ENCODE measurements at regions not wholly inside any gene's neighbourhood (a gene's known extent, or its start where the extent isn't known, plus 50 kb on each side); places are given as distances from the start of the nearest gene placed in this dataset.
"Not testable (repeated sequence)": the region's sequence is repeated elsewhere in the genome, so short reads cannot be mapped to it uniquely, and the experiment has no call there.

DNA sequence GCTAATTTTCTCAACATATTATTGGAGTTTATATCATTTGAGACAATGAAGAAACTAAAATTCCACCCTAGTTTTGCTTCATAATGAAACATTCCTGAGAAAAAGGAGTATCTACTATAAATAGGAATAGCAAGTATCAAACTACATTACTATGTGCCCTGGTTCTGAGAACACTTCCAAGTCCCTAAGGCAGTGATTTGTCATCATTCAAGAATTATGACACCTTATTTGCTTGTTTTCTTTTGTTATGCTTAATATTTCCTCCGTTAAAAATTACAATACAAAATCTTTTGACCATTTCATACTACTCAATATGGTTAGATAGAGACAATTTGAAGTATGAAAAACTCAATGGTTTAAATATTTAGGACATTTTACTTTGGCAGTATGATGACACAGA is 707.8 kb upstream of the GOLIM4 start:
- no peak for DNase-seq
- intact Hi-C loops (cut with DNase I): no loop called here

DNA sequence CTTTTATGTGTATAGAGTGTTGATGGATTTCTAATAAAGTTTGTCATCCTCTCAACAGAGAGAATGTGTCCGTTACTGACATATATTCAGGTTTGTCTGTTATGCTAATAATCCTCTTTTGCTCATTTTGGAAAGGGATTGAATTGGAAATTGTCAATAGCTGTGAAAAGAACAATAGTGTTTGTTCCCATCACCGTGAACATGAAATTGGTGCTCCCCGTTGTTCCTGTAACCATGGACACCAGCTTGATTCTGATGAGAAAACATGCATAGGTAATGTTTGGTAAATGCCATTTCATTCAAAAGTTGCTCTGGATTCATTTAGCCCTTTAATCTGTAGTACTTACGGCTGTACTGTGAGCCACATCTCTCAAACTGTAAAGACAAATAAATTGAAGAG is 707.0 kb upstream of the GOLIM4 start:
- DNase-seq: no peak
- intact Hi-C loops (cut with DNase I): no loop called here

- DNase-seq: no peak
- intact Hi-C loops (cut with DNase I): no loop called here
Observed at GRCh38 chr3:168801794-168802193, 706.1 kb upstream of the GOLIM4 start.

GRCh38 chr3:168796339-168796738 is 700.6 kb upstream of the GOLIM4 start:
- intact Hi-C loops (cut with DNase I): no loop called here
- no peak for DNase-seq

GRCh38 chr3:168794427-168794826 is 698.7 kb upstream of the GOLIM4 start:
- intact Hi-C loops (cut with DNase I): no loop called here
- no peak for DNase-seq

DNA sequence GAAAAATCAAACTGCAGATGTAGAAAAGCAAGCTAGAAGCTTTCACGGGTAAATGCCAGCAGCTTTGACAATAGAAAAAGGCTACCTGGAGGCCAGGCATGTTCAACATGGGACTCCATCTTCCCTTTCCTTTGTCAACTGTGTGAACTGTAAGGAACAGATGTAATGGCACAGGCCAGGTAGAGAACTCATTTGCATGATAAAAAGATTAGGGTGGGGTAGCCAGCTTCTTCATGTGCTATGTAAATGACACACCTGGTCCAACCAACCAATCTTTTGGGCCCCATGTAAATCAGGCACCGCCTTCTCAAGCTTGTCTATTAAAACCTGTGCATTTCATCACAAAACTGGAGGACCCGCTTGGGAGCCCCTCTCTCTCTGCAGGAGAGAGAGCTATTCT is 686.5 kb upstream of the GOLIM4 start:
- no peak for DNase-seq
- intact Hi-C loops (cut with DNase I): no loop called here

DNA sequence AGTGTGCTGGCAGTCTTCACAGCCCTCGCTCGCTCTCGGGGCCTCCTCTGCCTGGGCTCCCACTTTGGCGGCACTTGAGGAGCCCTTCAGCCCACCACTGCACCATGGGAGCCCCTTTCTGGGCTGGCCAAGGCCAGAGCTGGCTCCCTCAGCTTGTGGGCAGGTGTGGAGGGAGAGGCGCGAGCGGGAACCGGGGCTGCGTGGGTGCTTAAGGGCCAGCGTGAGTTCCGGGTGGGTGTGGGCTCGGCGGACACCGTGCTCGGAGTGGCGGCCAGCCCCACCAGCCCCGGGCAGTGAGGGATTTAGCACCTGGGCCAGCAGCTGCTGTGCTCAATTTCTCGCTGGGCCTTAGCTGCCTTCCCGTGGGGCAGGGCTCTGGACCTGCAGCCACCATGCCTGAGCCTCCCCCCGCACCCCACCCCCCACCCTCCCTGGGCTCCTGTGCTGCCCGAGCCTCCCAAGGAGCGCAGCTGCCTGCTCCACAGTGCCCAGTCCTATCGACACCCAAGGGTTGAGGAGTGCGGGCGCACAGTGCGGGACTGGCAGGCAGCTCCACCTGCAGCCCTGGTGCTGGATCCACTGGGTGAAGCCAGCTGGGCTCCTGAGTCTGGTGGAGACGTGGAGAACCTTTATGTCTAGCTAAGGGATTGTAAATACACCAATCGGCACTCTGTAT is 684.4 kb upstream of the GOLIM4 start:
- peak in 3 of 10 donors; percentile 69 to 85 (median 71) for DNase-seq
- intact Hi-C loops (cut with DNase I): not testable (repeated sequence)

DNA sequence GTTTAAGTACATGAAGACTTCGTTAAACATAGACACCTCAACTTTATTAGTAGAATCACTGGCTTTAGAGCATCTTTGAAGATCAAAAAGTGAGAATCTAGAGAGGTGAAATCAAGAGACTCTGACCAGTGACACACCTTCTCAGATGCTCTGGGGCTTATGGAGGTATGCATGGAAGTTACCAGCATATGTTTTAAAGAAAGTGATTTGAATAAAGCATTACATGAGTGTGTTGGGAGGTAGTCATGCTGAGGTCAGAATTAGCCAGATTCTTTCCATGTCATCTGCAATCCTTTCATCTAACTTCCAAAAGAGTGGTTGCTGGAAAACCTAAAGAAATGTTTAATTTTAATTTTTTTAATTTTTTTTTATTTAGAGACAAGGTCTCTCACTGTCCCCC is 658.0 kb upstream of the GOLIM4 start:
- intact Hi-C loops (cut with DNase I): no loop called here
- DNase-seq: no peak

GRCh38 chr3:168752339-168752738 is 656.6 kb upstream of the GOLIM4 start:
- intact Hi-C loops (cut with DNase I): no loop called here
- no peak for DNase-seq

GRCh38 chr3:168747697-168748096 is 652.0 kb upstream of the GOLIM4 start:
- intact Hi-C loops (cut with DNase I): no loop called here
- no peak for DNase-seq

DNA sequence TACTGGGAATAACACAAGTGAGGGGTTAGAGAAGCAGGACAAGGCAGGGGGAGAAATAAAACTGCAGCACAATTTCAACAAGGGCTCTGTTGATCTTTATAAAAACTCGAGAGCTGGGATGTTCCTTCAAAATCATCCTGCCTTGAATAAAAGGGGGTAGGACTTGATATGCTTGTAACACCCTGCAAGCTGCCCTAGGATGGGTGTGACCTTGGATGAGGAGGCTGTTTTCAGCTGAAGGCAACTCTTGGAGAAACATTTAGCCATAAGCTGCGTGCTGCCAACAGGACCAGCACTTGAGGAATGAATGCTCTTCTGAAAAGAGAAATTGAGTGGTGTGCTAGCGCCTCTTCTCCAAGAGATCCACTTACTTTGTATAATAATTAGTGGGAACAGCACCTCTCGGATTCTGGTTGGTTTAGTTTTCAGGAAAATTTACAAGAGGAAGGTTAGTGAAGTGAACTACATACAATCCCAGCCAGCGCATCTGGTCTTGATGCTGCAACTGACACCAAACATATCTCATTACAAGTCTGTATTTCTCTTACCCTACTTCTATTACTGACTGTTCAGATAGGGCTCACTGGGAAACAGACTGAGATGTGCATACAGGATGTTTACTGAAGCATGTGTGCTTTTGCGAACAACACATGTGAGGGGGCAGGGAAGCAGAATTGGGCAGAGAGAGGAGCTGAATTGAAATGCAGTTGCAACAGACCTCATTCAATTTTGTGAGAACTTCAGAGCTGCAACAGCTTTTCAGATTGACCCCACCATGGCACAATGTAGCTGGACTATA is 643.0 kb upstream of the GOLIM4 start:
- intact Hi-C loops (cut with DNase I): no loop called here
- no peak for DNase-seq

DNA sequence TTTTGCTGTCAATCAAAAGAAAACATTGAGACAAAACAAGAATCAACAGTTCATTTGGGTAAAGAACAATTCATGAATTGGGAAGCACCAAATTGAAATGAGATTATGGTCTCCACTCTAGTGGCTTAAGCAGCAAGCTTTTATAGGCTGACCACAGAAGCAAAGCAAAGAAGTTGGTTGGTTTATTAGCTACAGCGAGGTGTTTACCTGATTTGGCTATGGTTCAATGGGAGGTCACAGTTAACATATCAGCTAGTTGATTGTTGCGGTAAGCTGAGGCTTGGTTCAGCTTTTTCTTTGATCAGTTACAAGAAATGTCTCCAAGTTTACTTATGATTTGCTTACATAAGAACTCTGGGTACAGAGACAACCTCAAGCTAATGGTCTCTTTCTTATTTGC is 640.5 kb upstream of the GOLIM4 start:
- no peak for DNase-seq
- intact Hi-C loops (cut with DNase I): no loop called here

GRCh38 chr3:168730073-168730472 is 634.3 kb upstream of the GOLIM4 start:
- intact Hi-C loops (cut with DNase I): no loop called here
- no peak for DNase-seq

GRCh38 chr3:168722091-168722490 is 626.4 kb upstream of the GOLIM4 start:
- no peak for DNase-seq
- intact Hi-C loops (cut with DNase I): no loop called here

GRCh38 chr3:168714609-168715240 is 619.0 kb upstream of the GOLIM4 start:
- DNase-seq: no peak
- intact Hi-C loops (cut with DNase I): no loop called here

- DNase-seq: peak in 1 of 10 donors; percentile 44
- intact Hi-C loops (cut with DNase I): no loop called here
Observed at GRCh38 chr3:168709073-168709472, 613.3 kb upstream of the GOLIM4 start.

DNA sequence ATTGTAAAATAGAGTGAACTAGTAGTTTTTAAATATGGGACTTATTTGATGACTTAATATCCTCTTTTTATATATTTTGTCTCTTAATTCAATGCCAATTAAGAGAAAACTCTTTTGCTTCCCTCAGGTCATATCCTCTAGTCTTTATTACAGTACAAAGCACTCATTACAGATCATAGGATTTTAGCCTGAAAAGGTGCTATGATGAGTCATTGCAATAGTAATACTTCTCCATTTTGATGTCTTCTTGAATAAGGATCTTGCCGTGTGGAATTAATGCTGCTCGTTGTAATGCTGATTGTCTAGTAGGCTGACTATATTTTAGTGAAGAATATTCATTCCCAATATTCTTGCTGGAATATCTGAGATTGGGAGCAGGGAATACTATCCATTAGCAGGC is 612.2 kb upstream of the GOLIM4 start:
- intact Hi-C loops (cut with DNase I): no loop called here
- DNase-seq: no peak

- no peak for DNase-seq
- intact Hi-C loops (cut with DNase I): no loop called here
Observed at GRCh38 chr3:168705412-168705811, 609.7 kb upstream of the GOLIM4 start.

DNA sequence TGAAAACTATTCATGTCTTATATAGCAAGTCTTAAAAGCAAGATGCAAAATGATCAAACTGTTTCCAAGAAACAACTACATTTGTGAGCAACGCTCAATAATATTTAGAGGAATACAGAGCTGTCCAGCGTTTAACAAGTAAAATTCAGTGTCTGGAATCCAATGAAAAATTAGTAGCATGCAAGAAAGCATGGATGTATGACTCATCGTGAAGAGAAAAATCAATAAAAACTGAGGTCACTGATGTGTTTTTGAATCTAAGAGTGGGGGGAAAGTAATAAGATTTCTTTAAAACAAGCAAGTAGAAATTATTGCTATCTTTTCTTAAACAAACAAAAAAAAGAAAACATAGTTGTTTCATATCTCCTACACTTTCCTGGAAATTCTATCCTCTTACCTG is 600.3 kb upstream of the GOLIM4 start:
- intact Hi-C loops (cut with DNase I): no loop called here
- no peak for DNase-seq

DNA sequence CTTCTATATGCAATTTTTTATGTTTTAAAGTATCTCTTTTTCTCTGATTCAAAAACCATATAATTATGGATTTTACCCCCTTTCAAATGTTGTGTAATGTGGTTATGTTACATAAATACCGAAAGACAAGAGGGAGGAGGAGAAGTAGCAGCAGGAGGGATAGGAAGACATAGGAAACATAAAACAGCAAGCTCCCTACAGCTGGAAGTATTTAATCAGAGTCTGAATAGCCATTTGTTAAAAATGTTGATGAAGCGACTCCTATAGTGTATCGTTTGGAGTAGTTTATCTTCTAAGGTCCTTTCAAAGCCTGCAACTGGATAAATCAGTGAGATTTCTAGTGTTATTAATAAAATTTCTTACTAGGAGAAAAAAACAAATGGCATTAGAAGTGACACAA is 598.1 kb upstream of the GOLIM4 start:
- no peak for DNase-seq
- intact Hi-C loops (cut with DNase I): no loop called here

- intact Hi-C loops (cut with DNase I): no loop called here
- DNase-seq: no peak
Observed at GRCh38 chr3:168688267-168688666, 592.5 kb upstream of the GOLIM4 start.

- intact Hi-C loops (cut with DNase I): no loop called here
- no peak for DNase-seq
Observed at GRCh38 chr3:168684519-168684918, 588.8 kb upstream of the GOLIM4 start.
